Stomach (tissue), 4 donors: ENCODE measurements at regions not wholly inside any gene's neighbourhood (a gene's known extent, or its start where the extent isn't known, plus 50 kb on each side); places are given as distances from the start of the nearest gene placed in this dataset.

Experiments used
- CTCF ChIP-seq, 7 experiments: fragments of 450-650 bp in 4 of 7; fragments of 200-600 bp in 3 of 7; sonication (generic) in 3 of 7; IDR thresholded peaks; one replicate each; pipeline ENCODE4 v1.5.1; 2016 to 2019; ENCODE audit warnings: antibody characterized with exemption in 7 of 7, control low read depth in 2 of 7, mild to moderate bottlenecking in 1 of 7
- EP300 ChIP-seq: sonication (generic); formaldehyde crosslinking; IDR thresholded peaks from one replicate; pipeline ENCODE4 v1.6.1; 2017; ENCODE audit warnings: antibody characterized with exemption
- POLR2A ChIP-seq, 4 donors: fragments of 450-650 bp; IDR thresholded peaks; one replicate each; pipeline ENCODE4 v1.6.1; 2016; ENCODE audit warnings: antibody characterized with exemption in 4 of 4, control low read depth in 2 of 4, mild to moderate bottlenecking in 1 of 4, moderate library complexity in 1 of 4

GRCh38 chrX:859329-859728 lies 228.7 kb downstream of the SHOX start:
- no peak for TF ChIP-seq POLR2A (IDR thresholded peaks at IDR 0.05)
- no peak for TF ChIP-seq CTCF (IDR thresholded peaks at IDR 0.05)
- TF ChIP-seq EP300 = no peak
